CD4-positive, alpha-beta T cell (primary cell): ENCODE measurements at regions not wholly inside any gene's neighbourhood (a gene's known extent, or its start where the extent isn't known, plus 50 kb on each side); places are given as distances from the start of the nearest gene placed in this dataset.

ENCODE experiments used
- ATAC-seq: fragments of 200-7000 bp; cut with Tn5 transposase; one replicate; pipeline ENCODE4 v1.10.0; 2022; ENCODE audit warnings: mild to moderate bottlenecking; ENCODE audit not compliant: poor library complexity
- CTCF ChIA-PET: fragments of 350-600 bp; sonication (Branson Sonifier 250); formaldehyde crosslinking; loops from one replicate; lab custom pipeline; 2021; ENCODE audit warnings: antibody characterized with exemption, inconsistent platforms; lab: Charles Lee
- POLR2A ChIA-PET: fragments of 350-600 bp; sonication (Branson Sonifier 250); formaldehyde crosslinking; loops from one replicate; lab custom pipeline; 2021; ENCODE audit warnings: antibody characterized with exemption, inconsistent platforms; lab: Charles Lee
- DNase-seq, 14 experiments: peaks; one replicate each; pipeline ENCODE4 v3.0.0-alpha.2; 2013 to 2020; ENCODE audit warnings: mixed read lengths in 2 of 14
- H3K27ac ChIP-seq, 2 donors: one replicate each; pipeline versions ENCODE4 v1.5.1 to v1.7.0; 2013; ENCODE audit warnings: low read length in 2 of 2, low read depth in 1 of 2, mild to moderate bottlenecking in 1 of 2
- H3K27me3 ChIP-seq, 2 experiments: 1 replicate in 1 of 2; 2 replicates in 1 of 2; pipeline versions ENCODE4 v1.6.1 to v1.7.0; 2013; ENCODE audit warnings: low read length in 2 of 2, control low read depth in 1 of 2, mild to moderate bottlenecking in 1 of 2, moderate library complexity in 1 of 2; ENCODE audit not compliant: insufficient read depth in 2 of 2, control insufficient read depth in 1 of 2
- H3K36me3 ChIP-seq: one replicate; pipeline ENCODE4 v1.6.1; 2013; ENCODE audit warnings: low read length, control low read depth; ENCODE audit not compliant: insufficient read depth
- H3K4me1 ChIP-seq: one replicate; pipeline ENCODE4 v1.6.1; 2013; ENCODE audit warnings: low read length, control low read depth; ENCODE audit not compliant: insufficient read depth
- H3K4me3 ChIP-seq: one replicate; pipeline ENCODE4 v1.5.1; 2013; ENCODE audit warnings: mild to moderate bottlenecking, low read length, moderate library complexity
- H3K9me3 ChIP-seq, 2 experiments: 1 replicate in 1 of 2; 2 replicates in 1 of 2; pipeline versions ENCODE4 v1.6.1 to v1.7.0; 2013; ENCODE audit warnings: low read length in 2 of 2, mild to moderate bottlenecking in 2 of 2, control low read depth in 1 of 2, moderate library complexity in 1 of 2; ENCODE audit not compliant: control insufficient read depth in 1 of 2, insufficient read depth in 1 of 2
- H3K27ac Mint-ChIP-seq: one replicate; pipeline ENCODE4 v1.8.0; 2020; ENCODE audit warnings: mixed read lengths
- H3K27me3 Mint-ChIP-seq: one replicate; pipeline ENCODE4 v1.8.0; 2021; ENCODE audit warnings: mixed read lengths
- H3K36me3 Mint-ChIP-seq: one replicate; pipeline ENCODE4 v1.8.0; 2021; ENCODE audit warnings: low read depth, mixed read lengths
- H3K4me1 Mint-ChIP-seq: one replicate; pipeline ENCODE4 v1.8.0; 2021; ENCODE audit warnings: low read depth, mixed read lengths
- H3K4me3 Mint-ChIP-seq: one replicate; pipeline ENCODE4 v1.8.0; 2020; ENCODE audit warnings: mild to moderate bottlenecking, mixed read lengths
- H3K9me3 Mint-ChIP-seq: one replicate; pipeline ENCODE4 v1.8.0; 2020; ENCODE audit warnings: mixed read lengths
- intact Hi-C, 2 experiments: fragments of 100-400 bp; cut with DNase I in 1 of 2; cut with micrococcal nuclease in 1 of 2; formaldehyde crosslinking; loops; one replicate each; pipeline versions ENCODE4 v1.15.1 to v1.9.0; 2023 to 2025; cut with DNase I, micrococcal nuclease
- TF ChIP-seq, protein P1 (sequence below): fragments of 200-600 bp; IDR thresholded peaks from one replicate; pipeline ENCODE4 v1.8.0; 2022; ENCODE audit warnings: antibody characterized with exemption, mild to moderate bottlenecking

DNA sequence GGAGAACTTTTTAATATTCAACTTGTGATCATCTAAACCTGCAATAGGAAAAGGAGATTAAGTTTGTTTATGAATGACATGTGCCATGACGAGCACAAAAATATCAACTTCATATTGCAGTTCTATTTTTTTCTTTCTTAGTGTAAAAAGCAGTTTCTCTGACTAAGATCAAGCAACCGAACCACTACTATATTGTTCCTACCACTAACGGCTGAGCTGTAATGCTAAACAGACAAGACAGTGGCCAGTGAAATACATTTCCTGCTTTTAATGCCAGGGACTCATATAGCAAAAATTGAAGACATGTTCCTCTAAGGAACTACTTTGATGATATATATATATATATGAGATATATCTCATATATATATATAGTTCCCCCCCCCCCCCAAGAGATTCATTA, 1705.6 kb upstream of the TMEFF2 start:
- CTCF ChIA-PET = no interaction called here
- Histone ChIP-seq H3K36me3 (no peaks in the 10 kb centered on the region), H3K27ac (no peak overlapping the region), H3K4me1 (no peaks in the 10 kb centered on the region), H3K27me3 (no peaks in the 10 kb centered on the region), H3K9me3 (peaks cover 0 to 14% of the 10 kb centered on the region in 2 experiments), H3K4me3 (no peak overlapping the region)
- ATAC-seq (no peak), DNase-seq (no peak)
- Mint-ChIP-seq H3K4me3 (no peak overlapping the region), H3K27me3 (no peaks in the 10 kb centered on the region), H3K27ac (no peak overlapping the region), H3K4me1 (no peaks in the 10 kb centered on the region), H3K9me3 (no peaks in the 10 kb centered on the region), H3K36me3 (no peaks in the 10 kb centered on the region)
- POLR2A ChIA-PET = no interaction called here
- intact Hi-C loops = no loop called here
- TF ChIP-seq, protein P1, sequence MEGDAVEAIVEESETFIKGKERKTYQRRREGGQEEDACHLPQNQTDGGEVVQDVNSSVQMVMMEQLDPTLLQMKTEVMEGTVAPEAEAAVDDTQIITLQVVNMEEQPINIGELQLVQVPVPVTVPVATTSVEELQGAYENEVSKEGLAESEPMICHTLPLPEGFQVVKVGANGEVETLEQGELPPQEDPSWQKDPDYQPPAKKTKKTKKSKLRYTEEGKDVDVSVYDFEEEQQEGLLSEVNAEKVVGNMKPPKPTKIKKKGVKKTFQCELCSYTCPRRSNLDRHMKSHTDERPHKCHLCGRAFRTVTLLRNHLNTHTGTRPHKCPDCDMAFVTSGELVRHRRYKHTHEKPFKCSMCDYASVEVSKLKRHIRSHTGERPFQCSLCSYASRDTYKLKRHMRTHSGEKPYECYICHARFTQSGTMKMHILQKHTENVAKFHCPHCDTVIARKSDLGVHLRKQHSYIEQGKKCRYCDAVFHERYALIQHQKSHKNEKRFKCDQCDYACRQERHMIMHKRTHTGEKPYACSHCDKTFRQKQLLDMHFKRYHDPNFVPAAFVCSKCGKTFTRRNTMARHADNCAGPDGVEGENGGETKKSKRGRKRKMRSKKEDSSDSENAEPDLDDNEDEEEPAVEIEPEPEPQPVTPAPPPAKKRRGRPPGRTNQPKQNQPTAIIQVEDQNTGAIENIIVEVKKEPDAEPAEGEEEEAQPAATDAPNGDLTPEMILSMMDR = no peak

DNA sequence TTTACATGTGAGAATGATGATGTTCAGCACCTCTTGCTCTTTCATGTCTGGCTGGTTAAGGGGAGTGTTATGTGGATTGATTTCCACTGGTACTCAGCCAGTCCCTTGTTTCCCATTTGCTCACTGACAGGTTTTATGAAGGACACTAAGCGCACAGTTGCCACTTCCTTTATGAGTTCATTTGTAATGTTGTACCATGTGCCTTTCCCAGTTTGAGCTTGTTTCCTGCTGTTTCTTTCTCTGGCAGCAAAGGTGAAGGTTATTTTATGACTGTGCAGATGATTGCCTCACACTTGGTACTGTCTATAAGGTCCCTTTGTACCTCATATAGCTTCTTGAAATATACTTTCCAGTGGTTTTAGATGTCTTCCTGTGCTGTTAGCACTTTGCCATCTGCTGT, 1700.5 kb upstream of the TMEFF2 start:
- ChIA-PET POLR2A (no interaction called here), CTCF (no interaction called here)
- Mint-ChIP-seq H3K9me3 (no peaks in the 10 kb centered on the region), H3K4me3 (no peak overlapping the region), H3K4me1 (no peaks in the 10 kb centered on the region), H3K27ac (no peak overlapping the region), H3K36me3 (no peaks in the 10 kb centered on the region), H3K27me3 (no peaks in the 10 kb centered on the region)
- H3K9me3 ChIP-seq = no peaks in the 10 kb centered on the region
- intact Hi-C loops = no loop called here
- DNase-seq = no peak
- H3K4me3 ChIP-seq = no peak overlapping the region
- no peaks in the 10 kb centered on the region for H3K36me3 ChIP-seq
- H3K27ac ChIP-seq = no peak overlapping the region
- TF ChIP-seq, protein P1 = no peak
- H3K4me1 ChIP-seq = no peaks in the 10 kb centered on the region
- no peaks in the 10 kb centered on the region for H3K27me3 ChIP-seq
- no peak for ATAC-seq

- H3K27me3 ChIP-seq = no peaks in the 10 kb centered on the region
- no peaks in the 10 kb centered on the region for H3K36me3 Mint-ChIP-seq
- no peaks in the 10 kb centered on the region for H3K27me3 Mint-ChIP-seq
- no peak overlapping the region for H3K27ac Mint-ChIP-seq
- CTCF ChIA-PET = no interaction called here
- TF ChIP-seq, protein P1 = no peak
- no peaks in the 10 kb centered on the region for H3K4me1 Mint-ChIP-seq
- DNase-seq (no peak), ATAC-seq (no peak)
- no peak overlapping the region for H3K4me3 Mint-ChIP-seq
- no peaks in the 10 kb centered on the region for H3K9me3 Mint-ChIP-seq
- H3K4me3 ChIP-seq = no peak overlapping the region
- no peak overlapping the region for H3K27ac ChIP-seq
- intact Hi-C loops = no loop called here
- no peaks in the 10 kb centered on the region for H3K36me3 ChIP-seq
- POLR2A ChIA-PET = no interaction called here
- H3K9me3 ChIP-seq = no peaks in the 10 kb centered on the region
- H3K4me1 ChIP-seq = no peaks in the 10 kb centered on the region
Measured at GRCh38 chr2:193894081-193894480, 1699.3 kb upstream of the TMEFF2 start.
